ENCODE measurements at regions not wholly inside any gene's neighbourhood (a gene's known extent, or its start where the extent isn't known, plus 50 kb on each side); places are given as distances from the start of the nearest gene placed in this dataset.
"Not testable (repeated sequence)": the region's sequence is repeated elsewhere in the genome, so short reads cannot be mapped to it uniquely, and the experiment has no call there.

- Mint-ChIP-seq H3K36me3 (ENCODE audit: low read depth) (no peaks in the 10 kb centered on the region), H3K27ac (no peak overlapping the region), H3K27me3 (peaks cover 1% of the 10 kb centered on the region)
Measured at GRCh38 chr12:19666070-19666469, 226.8 kb downstream of the AEBP2 start.

DNA sequence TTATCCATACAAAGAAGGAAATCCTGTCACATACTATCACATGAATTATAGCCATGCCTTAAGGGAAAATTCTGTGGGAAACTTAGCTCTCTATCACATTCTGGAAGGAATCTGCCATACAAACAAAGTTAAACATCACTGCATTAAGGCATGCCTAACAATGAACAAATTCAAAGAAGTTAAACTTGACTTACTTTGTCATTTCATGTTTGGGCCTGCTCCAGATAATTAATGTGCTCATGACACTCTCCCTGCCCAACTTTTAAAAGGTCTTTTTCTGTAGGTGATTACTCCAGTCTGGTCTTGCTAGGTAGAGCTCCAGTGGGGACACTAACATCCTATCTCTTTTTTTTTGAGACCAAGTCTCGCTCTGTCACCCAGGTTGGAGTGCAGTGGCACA lies 230.5 kb downstream of the AEBP2 start:
- H3K4me3 Mint-ChIP-seq: no peak overlapping the region

More at GRCh38 chr12:19666070-19666469, 226.8 kb downstream of the AEBP2 start:
- DNase-seq (no peak), ATAC-seq (no peak)
- Mint-ChIP-seq H3K4me3 (no peak overlapping the region), H3K4me1 (no peaks in the 10 kb centered on the region), H3K9me3 (peaks cover under 1% of the 10 kb centered on the region)

DNA sequence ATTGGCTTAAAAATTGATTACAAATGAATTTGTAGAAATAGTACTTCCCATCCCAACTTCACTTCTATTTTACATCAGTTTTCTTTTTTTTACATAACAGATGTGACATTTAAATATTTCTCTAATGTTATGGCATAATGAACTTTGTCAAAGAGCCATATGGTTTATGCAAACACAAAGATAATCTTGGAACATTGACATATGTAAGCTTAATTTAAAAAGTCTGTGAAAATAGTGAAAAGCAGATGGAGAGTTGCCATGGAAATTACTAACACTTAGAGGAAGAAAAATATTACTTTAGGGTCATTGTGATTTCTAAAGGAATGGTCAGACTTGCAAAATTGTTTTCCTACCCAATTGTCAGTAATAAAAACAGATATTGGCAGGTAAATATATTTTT lies 232.4 kb downstream of the AEBP2 start:
- no peak overlapping the region for H3K4me3 Mint-ChIP-seq
- peaks cover 17% of the 10 kb centered on the region for H3K4me1 Mint-ChIP-seq
- H3K27ac Mint-ChIP-seq: no peak overlapping the region
- DNase-seq (no peak), ATAC-seq (no peak)
- H3K27me3 Mint-ChIP-seq: peaks cover 1% of the 10 kb centered on the region
- H3K9me3 Mint-ChIP-seq: peaks cover 7% of the 10 kb centered on the region
- H3K36me3 Mint-ChIP-seq (ENCODE audit: low read depth): no peaks in the 10 kb centered on the region

More for the DNA sequence above, 230.5 kb downstream of the AEBP2 start:
- ATAC-seq: no peak
- peaks cover 1% of the 10 kb centered on the region for H3K27me3 Mint-ChIP-seq
- H3K36me3 Mint-ChIP-seq (ENCODE audit: low read depth): no peaks in the 10 kb centered on the region
- no peaks in the 10 kb centered on the region for H3K9me3 Mint-ChIP-seq
- DNase-seq: no peak
- no peak overlapping the region for H3K27ac Mint-ChIP-seq
- peaks cover 3% of the 10 kb centered on the region for H3K4me1 Mint-ChIP-seq

GRCh38 chr12:19674437-19674836 lies 235.1 kb downstream of the AEBP2 start:
- peaks cover 15% of the 10 kb centered on the region for H3K36me3 Mint-ChIP-seq (ENCODE audit: low read depth)
- H3K4me3 Mint-ChIP-seq: no peak overlapping the region
- no peak overlapping the region for H3K27ac Mint-ChIP-seq
- peaks cover 23% of the 10 kb centered on the region for H3K9me3 Mint-ChIP-seq
- H3K27me3 Mint-ChIP-seq: peaks cover 1% of the 10 kb centered on the region
- DNase-seq (no peak), ATAC-seq (no peak)
- H3K4me1 Mint-ChIP-seq: peaks cover 43% of the 10 kb centered on the region

DNA sequence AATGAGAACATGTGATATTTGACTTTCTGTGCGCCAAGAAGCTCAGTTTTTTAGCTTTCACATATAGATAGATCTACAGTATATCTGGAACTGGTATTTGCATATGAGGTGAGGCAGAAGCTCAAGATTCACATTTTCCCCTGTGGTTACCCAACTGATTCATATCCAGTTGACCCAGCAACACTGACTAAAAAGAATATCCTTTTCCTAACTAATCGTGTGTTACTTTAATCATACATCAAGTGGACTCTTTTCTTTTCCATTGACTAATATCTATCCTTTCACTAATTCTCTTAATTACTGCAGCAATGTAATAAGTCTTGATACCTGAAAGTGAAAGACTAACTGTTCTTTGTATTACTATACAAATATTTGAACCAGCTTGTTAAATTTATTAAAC lies 236.1 kb downstream of the AEBP2 start:
- peak; percentile 98 for ATAC-seq

GRCh38 chr12:19678501-19678900 lies 239.2 kb downstream of the AEBP2 start:
- Mint-ChIP-seq H3K36me3 (ENCODE audit: low read depth) (peaks cover 21% of the 10 kb centered on the region), H3K9me3 (peaks cover 30% of the 10 kb centered on the region), H3K27ac (peak overlapping the region; percentile 81), H3K4me1 (peaks cover 65% of the 10 kb centered on the region), H3K4me3 (peak overlapping the region; percentile 58)
- not testable (repeated sequence) for DNase-seq, H3K27me3 Mint-ChIP-seq
- peak; percentile 38 for ATAC-seq

More for the DNA sequence above, 236.1 kb downstream of the AEBP2 start:
- H3K4me3 Mint-ChIP-seq: no peak overlapping the region
- DNase-seq: no peak
- H3K36me3 Mint-ChIP-seq (ENCODE audit: low read depth): peaks cover 21% of the 10 kb centered on the region
- peaks cover 52% of the 10 kb centered on the region for H3K4me1 Mint-ChIP-seq
- no peaks in the 10 kb centered on the region for H3K27me3 Mint-ChIP-seq
- H3K27ac Mint-ChIP-seq: peak overlapping the region; percentile 74
- H3K9me3 Mint-ChIP-seq: peaks cover 28% of the 10 kb centered on the region

GRCh38 chr12:19681007-19681406 lies 241.7 kb downstream of the AEBP2 start:
- H3K4me1 Mint-ChIP-seq: peaks cover 56% of the 10 kb centered on the region
- H3K4me3 Mint-ChIP-seq: no peak overlapping the region
- H3K36me3 Mint-ChIP-seq (ENCODE audit: low read depth): peaks cover 21% of the 10 kb centered on the region
- H3K27me3 Mint-ChIP-seq: no peaks in the 10 kb centered on the region
- peaks cover 29% of the 10 kb centered on the region for H3K9me3 Mint-ChIP-seq
- DNase-seq: no peak
- H3K27ac Mint-ChIP-seq: peak overlapping the region; percentile 42
- no peak for ATAC-seq

DNA sequence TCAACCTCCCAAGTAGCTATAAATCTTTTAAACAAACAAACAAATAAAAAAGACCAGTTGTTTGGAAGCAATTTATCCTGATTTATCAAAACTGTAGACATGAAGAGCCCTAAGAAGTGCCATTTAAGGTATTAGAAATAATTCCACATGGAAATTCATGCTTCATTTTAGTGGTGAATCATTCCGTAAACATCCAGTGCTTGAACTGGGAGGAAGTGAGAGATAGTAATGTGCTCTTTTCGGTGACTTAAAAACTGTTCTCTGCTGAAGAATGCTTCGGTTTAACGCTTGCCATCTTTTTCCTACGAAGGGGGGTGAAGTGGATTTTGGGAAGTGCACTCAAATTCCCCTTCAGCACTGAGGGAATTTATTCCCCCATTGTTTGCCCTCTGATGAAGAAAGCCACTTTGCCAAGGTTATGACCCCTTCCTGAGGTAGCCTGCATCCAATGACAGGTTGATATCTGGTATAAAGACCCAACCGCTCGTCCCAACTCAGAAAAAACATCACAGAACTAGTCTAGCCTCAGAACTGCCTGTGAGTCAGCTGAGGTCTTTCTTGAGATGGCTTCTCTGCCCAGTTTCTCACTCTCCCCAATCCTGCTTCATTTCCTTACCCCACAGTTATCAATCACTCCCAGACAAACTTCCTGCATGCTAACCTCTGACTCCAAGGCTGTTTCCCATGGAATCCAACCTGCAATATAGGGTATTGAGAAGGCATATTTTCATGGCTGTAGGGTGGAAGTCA lies 244.1 kb downstream of the AEBP2 start:
- Mint-ChIP-seq H3K27me3 (no peaks in the 10 kb centered on the region), H3K4me1 (peaks cover 37% of the 10 kb centered on the region), H3K36me3 (ENCODE audit: low read depth) (peaks cover 14% of the 10 kb centered on the region), H3K9me3 (peaks cover 14% of the 10 kb centered on the region), H3K4me3 (no peak overlapping the region), H3K27ac (no peak overlapping the region)
- ATAC-seq: no peak
- no peak for DNase-seq

- Mint-ChIP-seq H3K36me3 (ENCODE audit: low read depth) (no peaks in the 10 kb centered on the region), H3K4me1 (peaks cover 17% of the 10 kb centered on the region)
Measured at GRCh38 chr12:19687371-19687770, 248.1 kb downstream of the AEBP2 start.

GRCh38 chr12:19688532-19688931 lies 249.2 kb downstream of the AEBP2 start:
- Mint-ChIP-seq H3K4me1 (peaks cover 11% of the 10 kb centered on the region), H3K27ac (no peak overlapping the region), H3K27me3 (no peaks in the 10 kb centered on the region), H3K4me3 (no peak overlapping the region), H3K36me3 (ENCODE audit: low read depth) (no peaks in the 10 kb centered on the region), H3K9me3 (peaks cover 4% of the 10 kb centered on the region)
- ATAC-seq: no peak
- no peak for DNase-seq

More at GRCh38 chr12:19687371-19687770, 248.1 kb downstream of the AEBP2 start:
- Mint-ChIP-seq H3K27ac (no peak overlapping the region), H3K27me3 (no peaks in the 10 kb centered on the region), H3K9me3 (peaks cover 4% of the 10 kb centered on the region), H3K4me3 (no peak overlapping the region)
- DNase-seq (no peak), ATAC-seq (no peak)

GRCh38 chr12:19689226-19689625 lies 249.9 kb downstream of the AEBP2 start:
- no peaks in the 10 kb centered on the region for H3K36me3 Mint-ChIP-seq (ENCODE audit: low read depth)
- no peaks in the 10 kb centered on the region for H3K27me3 Mint-ChIP-seq
- peaks cover 4% of the 10 kb centered on the region for H3K9me3 Mint-ChIP-seq
- H3K27ac Mint-ChIP-seq: no peak overlapping the region
- ATAC-seq (no peak), DNase-seq (no peak)
- H3K4me1 Mint-ChIP-seq: peaks cover 8% of the 10 kb centered on the region
- H3K4me3 Mint-ChIP-seq: no peak overlapping the region

GRCh38 chr12:19689801-19690472 lies 250.6 kb downstream of the AEBP2 start:
- no peaks in the 10 kb centered on the region for H3K27me3 Mint-ChIP-seq
- H3K36me3 Mint-ChIP-seq (ENCODE audit: low read depth): no peaks in the 10 kb centered on the region
- no peak overlapping the region for H3K27ac Mint-ChIP-seq
- peaks cover 4% of the 10 kb centered on the region for H3K9me3 Mint-ChIP-seq
- DNase-seq (no peak), ATAC-seq (no peak)
- peaks cover 14% of the 10 kb centered on the region for H3K4me1 Mint-ChIP-seq
- no peak overlapping the region for H3K4me3 Mint-ChIP-seq

- Mint-ChIP-seq H3K27me3 (no peaks in the 10 kb centered on the region), H3K4me1 (peaks cover 20% of the 10 kb centered on the region), H3K36me3 (ENCODE audit: low read depth) (no peaks in the 10 kb centered on the region), H3K27ac (no peak overlapping the region), H3K4me3 (no peak overlapping the region), H3K9me3 (no peaks in the 10 kb centered on the region)
- no peak for DNase-seq
- ATAC-seq: no peak
Measured at GRCh38 chr12:19692091-19692490, 252.8 kb downstream of the AEBP2 start.

- no peaks in the 10 kb centered on the region for H3K36me3 Mint-ChIP-seq (ENCODE audit: low read depth)
- H3K27ac Mint-ChIP-seq: no peak overlapping the region
- ATAC-seq: no peak
- no peaks in the 10 kb centered on the region for H3K27me3 Mint-ChIP-seq
- H3K9me3 Mint-ChIP-seq: no peaks in the 10 kb centered on the region
- no peak for DNase-seq
- peaks cover 20% of the 10 kb centered on the region for H3K4me1 Mint-ChIP-seq
- H3K4me3 Mint-ChIP-seq: no peak overlapping the region
Measured at GRCh38 chr12:19692566-19692965, 253.3 kb downstream of the AEBP2 start.

DNA sequence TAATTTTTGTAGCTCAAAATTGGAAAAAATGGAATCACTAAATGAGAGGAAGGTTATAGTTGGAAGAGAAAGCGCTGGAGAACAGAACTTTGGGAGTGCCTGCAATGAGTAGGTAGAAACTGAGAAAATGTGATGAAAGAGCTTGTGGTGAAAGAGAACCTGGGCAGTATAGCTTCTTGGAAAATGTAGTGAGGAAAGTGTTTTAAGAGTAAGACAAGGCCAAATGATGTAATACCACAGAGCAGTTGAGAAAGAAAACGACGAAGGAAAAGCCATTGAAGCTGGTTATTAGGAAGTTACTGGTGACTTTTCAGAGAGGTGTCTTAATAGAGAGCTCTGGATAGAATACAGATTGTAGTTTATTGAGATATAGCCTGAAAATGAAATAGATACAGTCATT lies 255.3 kb downstream of the AEBP2 start:
- Mint-ChIP-seq H3K27me3 (no peaks in the 10 kb centered on the region), H3K9me3 (no peaks in the 10 kb centered on the region), H3K27ac (peak overlapping the region; percentile 17), H3K4me3 (no peak overlapping the region), H3K36me3 (ENCODE audit: low read depth) (no peaks in the 10 kb centered on the region), H3K4me1 (peaks cover 20% of the 10 kb centered on the region)
- ATAC-seq (no peak), DNase-seq (no peak)
